GM12878 (cell line): ENCODE measurements at regions not wholly inside any gene's neighbourhood (a gene's known extent, or its start where the extent isn't known, plus 50 kb on each side); places are given as distances from the start of the nearest gene placed in this dataset.

Experiments
- ATAC-seq: fragments of 200-7000 bp; cut with Tn5 transposase; 3 replicates; pipeline ENCODE4 v1.9.1; 2020; ENCODE audit warnings: mild to moderate bottlenecking, moderate library complexity
- BruUV-seq: library from RNA; stranded (reverse); fragments of 400-500 nt; replicated peaks from 2 replicates; lab custom pipeline; 2021; lab: Mats Ljungman, UMichigan
- CTCF ChIA-PET: fragments of 300-600 bp; sonication (Branson Sonifier 250); formaldehyde crosslinking; extraction: SDS; loops from one replicate; lab custom pipeline; 2021; ENCODE audit warnings: inconsistent platforms; lab: Yijun Ruan, JAX
- POLR2A ChIA-PET: fragments of 350-600 bp; formaldehyde crosslinking; extraction: SDS; loops from one replicate; lab custom pipeline; 2021; ENCODE audit warnings: inconsistent platforms; lab: Charles Lee
- RAD21 ChIA-PET: fragments of 300-600 bp; sonication (Branson Sonifier 250); formaldehyde crosslinking; loops from one replicate; lab custom pipeline; 2023; ENCODE audit warnings: antibody characterized with exemption; ENCODE audit not compliant: unreplicated experiment; lab: Charles Lee
- SMC1A ChIA-PET: fragments of 300-600 bp; sonication (Branson Sonifier 250); formaldehyde crosslinking; loops from one replicate; lab custom pipeline; 2023; ENCODE audit not compliant: unreplicated experiment, uncharacterized antibody; lab: Charles Lee
- DNase-seq: peaks from one replicate; pipeline ENCODE4 v3.0.0-alpha.2; 2011; ENCODE audit warnings: low read depth, low spot score
- FAIRE-seq: peaks from 3 replicates; lab custom pipeline; 2011; peaks lifted over from hg19 to GRCh38; lab: Jason Lieb, UNC
- H2AFZ ChIP-seq: 2 replicates; pipeline ENCODE4 v1.6.0; 2011; ENCODE audit warnings: low read depth, low read length, control low read depth; ENCODE audit not compliant: control insufficient read depth
- H3K27ac ChIP-seq: 2 replicates; pipeline ENCODE4 v1.5.1; 2011; ENCODE audit warnings: control low read depth; ENCODE audit not compliant: control insufficient read depth, insufficient read depth
- H3K27me3 ChIP-seq, 2 experiments: replicated peaks in 1 of 2; 2 replicates each; pipeline versions ENCODE4 v1.6.0 to v1.6.1; 2011; ENCODE audit warnings: low read length in 1 of 2; ENCODE audit not compliant: control insufficient read depth in 2 of 2, insufficient read depth in 2 of 2
- H3K36me3 ChIP-seq, 2 experiments: 2 replicates each; pipeline ENCODE4 v1.5.1; 2011; ENCODE audit warnings: low read length in 1 of 2; ENCODE audit not compliant: control insufficient read depth in 2 of 2, insufficient read depth in 2 of 2
- H3K4me1 ChIP-seq: 2 replicates; pipeline ENCODE4 v1.6.1; 2011; ENCODE audit warnings: mild to moderate bottlenecking, low read length, moderate library complexity, mixed read lengths; ENCODE audit not compliant: control insufficient read depth, insufficient read depth
- H3K4me2 ChIP-seq: 2 replicates; pipeline ENCODE4 v1.6.0; 2011; ENCODE audit warnings: control low read depth; ENCODE audit not compliant: control insufficient read depth, insufficient read depth
- H3K4me3 ChIP-seq: fragments of 200-600 bp; sonication (generic); 2 replicates; pipeline ENCODE4 v1.5.1; 2016
- H3K79me2 ChIP-seq: 2 replicates; pipeline ENCODE4 v1.6.0; 2011; ENCODE audit warnings: low read length; ENCODE audit not compliant: control insufficient read depth, insufficient read depth
- H3K9ac ChIP-seq: 2 replicates; pipeline ENCODE4 v1.8.0; 2011; ENCODE audit warnings: low read length, control low read depth, mixed read lengths; ENCODE audit not compliant: control insufficient read depth, insufficient read depth
- H3K9me3 ChIP-seq: replicated peaks from 3 replicates; pipeline ENCODE4 v1.5.1; 2011; ENCODE audit warnings: mild to moderate bottlenecking, low read length; ENCODE audit not compliant: control insufficient read depth, insufficient read depth
- H4K20me1 ChIP-seq: 2 replicates; pipeline ENCODE4 v1.6.0; 2011; ENCODE audit not compliant: control insufficient read depth, insufficient read depth
- CBX5 ChIP-seq: sonication (generic); IDR thresholded peaks from 2 replicates; pipeline ENCODE4 v1.6.1; 2016; ENCODE audit warnings: low read depth, moderate library complexity, mild to moderate bottlenecking, inconsistent platforms
- EED ChIP-seq: sonication (generic); IDR thresholded peaks from 2 replicates; pipeline ENCODE4 v1.6.1; 2016; ENCODE audit warnings: antibody characterized with exemption, low read depth
- MEF2B ChIP-seq: fragments of 450-650 bp; IDR thresholded peaks from 2 replicates; pipeline ENCODE4 v1.6.1; 2018; ENCODE audit warnings: mild to moderate bottlenecking, moderate library complexity; ENCODE audit not compliant: partially characterized antibody, poor library complexity, severe bottlenecking
- NBN ChIP-seq: fragments of 450-650 bp; IDR thresholded peaks from 2 replicates; pipeline ENCODE4 v1.6.1; 2016
- NFXL1 ChIP-seq: fragments of 450-650 bp; IDR thresholded peaks from 2 replicates; pipeline ENCODE4 v1.6.1; 2017; ENCODE audit warnings: antibody characterized with exemption, mild to moderate bottlenecking, borderline replicate concordance
- REST ChIP-seq: IDR thresholded peaks from 2 replicates; pipeline ENCODE4 v1.6.1; 2012; ENCODE audit warnings: mild to moderate bottlenecking, low read depth, low read length
- SP1 ChIP-seq: IDR thresholded peaks from one replicate; pipeline ENCODE4 v1.6.1; 2011; ENCODE audit warnings: low read depth, low read length
- STAT1 ChIP-seq: fragments of 450-650 bp; conservative IDR thresholded peaks from 2 replicates; pipeline ENCODE4 v1.6.1; 2014; ENCODE audit warnings: antibody characterized with exemption, mild to moderate bottlenecking
- SUPT20H ChIP-seq: IDR thresholded peaks from 2 replicates; pipeline ENCODE4 v1.6.1; 2011; ENCODE audit warnings: low read depth, mild to moderate bottlenecking, low read length, moderate library complexity, borderline replicate concordance; ENCODE audit not compliant: control insufficient read depth
- WGBS: methylation state at CpG from one replicate; pipeline ENCODE4 v1.1.6; 2016; ENCODE audit warnings: low lambda C conversion rate; ENCODE audit not compliant: insufficient replicate concordance, insufficient coverage; ENCODE audit errors: missing lambda C conversion rate; 5-methylcytosine and 5-hydroxymethylcytosine counted together
- in situ Hi-C: fragments of 300-500 bp; cut with MboI; formaldehyde crosslinking; loops from 9 replicates; pipeline ENCODE4 v1.14.3; 2018; ENCODE audit warnings: mixed read lengths
- intact Hi-C: fragments of 100-400 bp; cut with micrococcal nuclease; formaldehyde crosslinking; loops from one replicate; pipeline ENCODE4 v1.14.2; 2022; ENCODE audit not compliant: unreplicated experiment
- TF ChIP-seq, protein P1 (sequence below): fragments of 450-650 bp; IDR thresholded peaks from 2 replicates; pipeline ENCODE4 v1.6.1; 2017; ENCODE audit warnings: mild to moderate bottlenecking
- TF ChIP-seq, protein P2 (sequence below): fragments of 450-650 bp; IDR thresholded peaks from 2 replicates; pipeline ENCODE4 v1.6.1; 2017; ENCODE audit warnings: antibody characterized with exemption, mild to moderate bottlenecking, moderate library complexity

- no peaks in the 10 kb centered on the region for H3K4me1 ChIP-seq
- ATAC-seq (0 out of 3 replicates have a peak, but pooled peaks have one; percentile 21), FAIRE-seq (no peak), DNase-seq (no peak)
- no peaks in the 10 kb centered on the region for H3K36me3 ChIP-seq
- ChIA-PET CTCF (no interaction called here), RAD21 (no interaction called here), POLR2A (no interaction called here), SMC1A (no interaction called here)
- intact Hi-C loops, result no loop called here
- H3K4me2 ChIP-seq, result no peak overlapping the region
- H3K27me3 ChIP-seq, result no peaks in the 10 kb centered on the region
- TF ChIP-seq MEF2B, result peak; percentile 48
- TF ChIP-seq STAT1, result no peak
- H4K20me1 ChIP-seq, result no peaks in the 10 kb centered on the region
- 20% methylated on average over 2 of the region's 2 CpGs for WGBS
- H3K9ac ChIP-seq, result no peak overlapping the region
- no TSS peak for BruUV-seq
- H3K4me3 ChIP-seq, result no peak overlapping the region
- H3K79me2 ChIP-seq, result no peaks in the 10 kb centered on the region
- H3K27ac ChIP-seq, result no peak overlapping the region
- in situ Hi-C loops, result no loop called here
- no peaks in the 10 kb centered on the region for H3K9me3 ChIP-seq
- H2AFZ ChIP-seq, result no peak overlapping the region
Observed at GRCh38 chr1:187281085-187281484, 452.3 kb downstream of the PLA2G4A start.

DNA sequence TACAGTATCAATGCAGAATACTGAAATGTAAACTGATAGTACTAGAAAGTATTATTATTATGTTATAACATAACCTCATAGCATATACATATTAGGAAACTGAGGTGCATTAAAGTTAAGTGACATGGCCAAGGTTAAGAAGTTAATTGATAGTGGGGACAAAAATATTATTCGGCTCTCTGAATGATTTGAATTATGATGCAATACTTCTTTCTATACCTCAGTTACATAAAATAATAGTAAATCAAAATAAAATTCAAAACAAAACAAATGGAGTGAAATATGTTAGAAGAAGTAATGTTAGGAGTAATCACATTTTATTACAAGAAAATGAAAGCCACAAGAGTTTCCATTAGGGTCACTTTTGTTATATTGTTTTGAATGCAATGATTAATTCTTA lies 455.2 kb downstream of the PLA2G4A start:
- Histone ChIP-seq H3K9me3 (no peaks in the 10 kb centered on the region), H3K4me3 (no peak overlapping the region), H3K4me1 (no peaks in the 10 kb centered on the region), H3K27ac (no peak overlapping the region), H3K27me3 (no peaks in the 10 kb centered on the region), H2AFZ (no peak overlapping the region), H3K79me2 (no peaks in the 10 kb centered on the region), H3K9ac (no peak overlapping the region), H3K36me3 (no peaks in the 10 kb centered on the region), H4K20me1 (no peaks in the 10 kb centered on the region), H3K4me2 (no peak overlapping the region)
- ChIA-PET CTCF (no interaction called here), POLR2A (no interaction called here), RAD21 (no interaction called here), SMC1A (no interaction called here)
- WGBS, result 89% methylated on average over 1 of the region's 1 CpG
- in situ Hi-C loops (no loop called here), intact Hi-C loops (no loop called here)
- FAIRE-seq (no peak), DNase-seq (no peak), ATAC-seq (no peak)
- no TSS peak for BruUV-seq
- no peak for TF ChIP-seq NFXL1
- TF ChIP-seq REST, result no peak
- no peak for TF ChIP-seq SUPT20H
- TF ChIP-seq, protein P1, sequence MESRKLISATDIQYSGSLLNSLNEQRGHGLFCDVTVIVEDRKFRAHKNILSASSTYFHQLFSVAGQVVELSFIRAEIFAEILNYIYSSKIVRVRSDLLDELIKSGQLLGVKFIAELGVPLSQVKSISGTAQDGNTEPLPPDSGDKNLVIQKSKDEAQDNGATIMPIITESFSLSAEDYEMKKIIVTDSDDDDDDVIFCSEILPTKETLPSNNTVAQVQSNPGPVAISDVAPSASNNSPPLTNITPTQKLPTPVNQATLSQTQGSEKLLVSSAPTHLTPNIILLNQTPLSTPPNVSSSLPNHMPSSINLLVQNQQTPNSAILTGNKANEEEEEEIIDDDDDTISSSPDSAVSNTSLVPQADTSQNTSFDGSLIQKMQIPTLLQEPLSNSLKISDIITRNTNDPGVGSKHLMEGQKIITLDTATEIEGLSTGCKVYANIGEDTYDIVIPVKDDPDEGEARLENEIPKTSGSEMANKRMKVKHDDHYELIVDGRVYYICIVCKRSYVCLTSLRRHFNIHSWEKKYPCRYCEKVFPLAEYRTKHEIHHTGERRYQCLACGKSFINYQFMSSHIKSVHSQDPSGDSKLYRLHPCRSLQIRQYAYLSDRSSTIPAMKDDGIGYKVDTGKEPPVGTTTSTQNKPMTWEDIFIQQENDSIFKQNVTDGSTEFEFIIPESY, result no peak
- no peak for TF ChIP-seq EED
- no peak for TF ChIP-seq NBN
- TF ChIP-seq, protein P2, sequence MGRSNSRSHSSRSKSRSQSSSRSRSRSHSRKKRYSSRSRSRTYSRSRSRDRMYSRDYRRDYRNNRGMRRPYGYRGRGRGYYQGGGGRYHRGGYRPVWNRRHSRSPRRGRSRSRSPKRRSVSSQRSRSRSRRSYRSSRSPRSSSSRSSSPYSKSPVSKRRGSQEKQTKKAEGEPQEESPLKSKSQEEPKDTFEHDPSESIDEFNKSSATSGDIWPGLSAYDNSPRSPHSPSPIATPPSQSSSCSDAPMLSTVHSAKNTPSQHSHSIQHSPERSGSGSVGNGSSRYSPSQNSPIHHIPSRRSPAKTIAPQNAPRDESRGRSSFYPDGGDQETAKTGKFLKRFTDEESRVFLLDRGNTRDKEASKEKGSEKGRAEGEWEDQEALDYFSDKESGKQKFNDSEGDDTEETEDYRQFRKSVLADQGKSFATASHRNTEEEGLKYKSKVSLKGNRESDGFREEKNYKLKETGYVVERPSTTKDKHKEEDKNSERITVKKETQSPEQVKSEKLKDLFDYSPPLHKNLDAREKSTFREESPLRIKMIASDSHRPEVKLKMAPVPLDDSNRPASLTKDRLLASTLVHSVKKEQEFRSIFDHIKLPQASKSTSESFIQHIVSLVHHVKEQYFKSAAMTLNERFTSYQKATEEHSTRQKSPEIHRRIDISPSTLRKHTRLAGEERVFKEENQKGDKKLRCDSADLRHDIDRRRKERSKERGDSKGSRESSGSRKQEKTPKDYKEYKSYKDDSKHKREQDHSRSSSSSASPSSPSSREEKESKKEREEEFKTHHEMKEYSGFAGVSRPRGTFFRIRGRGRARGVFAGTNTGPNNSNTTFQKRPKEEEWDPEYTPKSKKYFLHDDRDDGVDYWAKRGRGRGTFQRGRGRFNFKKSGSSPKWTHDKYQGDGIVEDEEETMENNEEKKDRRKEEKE, result no peak
- TF ChIP-seq SP1, result no peak
- no peak for TF ChIP-seq CBX5
